Neuronal stem cell (in vitro differentiated cells): ENCODE measurements at regions not wholly inside any gene's neighbourhood (a gene's known extent, or its start where the extent isn't known, plus 50 kb on each side); places are given as distances from the start of the nearest gene placed in this dataset.
"Not testable (repeated sequence)": the region's sequence is repeated elsewhere in the genome, so short reads cannot be mapped to it uniquely, and the experiment has no call there.

Experiments used
- DNase-seq: peaks from one replicate; pipeline ENCODE4 v3.0.0-alpha.2; 2013; ENCODE audit warnings: low spot score
- H2AFZ ChIP-seq: one replicate; pipeline ENCODE4 v1.6.1; 2013; ENCODE audit warnings: mild to moderate bottlenecking, low read length, inconsistent platforms
- H2AK5ac ChIP-seq: 2 replicates; pipeline ENCODE4 v1.6.1; 2013; ENCODE audit warnings: low read depth, mild to moderate bottlenecking, inconsistent platforms, low read length, moderate library complexity, mixed read lengths
- H2BK120ac ChIP-seq: 2 replicates; pipeline ENCODE4 v1.6.1; 2013; ENCODE audit warnings: low read depth, mild to moderate bottlenecking, inconsistent platforms, low read length, moderate library complexity, mixed read lengths
- H2BK12ac ChIP-seq: one replicate; pipeline ENCODE4 v1.6.1; 2013; ENCODE audit warnings: low read length, inconsistent platforms
- H2BK15ac ChIP-seq: 2 replicates; pipeline ENCODE4 v1.6.1; 2013; ENCODE audit warnings: mild to moderate bottlenecking, low read length, inconsistent platforms, mixed read lengths
- H2BK5ac ChIP-seq: one replicate; pipeline ENCODE4 v1.6.1; 2013; ENCODE audit warnings: inconsistent platforms, mild to moderate bottlenecking, low read length, moderate library complexity
- H3K14ac ChIP-seq: one replicate; pipeline ENCODE4 v1.6.1; 2013; ENCODE audit warnings: low read length, inconsistent platforms
- H3K18ac ChIP-seq: 2 replicates; pipeline ENCODE4 v1.6.1; 2013; ENCODE audit warnings: low read length, inconsistent platforms
- H3K23ac ChIP-seq: 2 replicates; pipeline ENCODE4 v1.6.1; 2013; ENCODE audit warnings: low read depth, mild to moderate bottlenecking, mixed read lengths, low read length, inconsistent platforms; ENCODE audit not compliant: poor library complexity
- H3K27ac ChIP-seq: replicated peaks from 3 replicates; pipeline ENCODE4 v1.5.1; 2013; ENCODE audit warnings: low read length, inconsistent platforms
- H3K27me3 ChIP-seq, 3 experiments: 2 replicates each; pipeline ENCODE4 v1.6.1; 2013; ENCODE audit warnings: low read length in 3 of 3, mild to moderate bottlenecking in 2 of 3, inconsistent platforms in 1 of 3, low read depth in 1 of 3, mixed read lengths in 1 of 3, moderate library complexity in 1 of 3; ENCODE audit not compliant: control insufficient read depth in 3 of 3, insufficient read depth in 3 of 3
- H3K36me3 ChIP-seq, 2 donors: replicated peaks in 1 of 2; 2 replicates each; pipeline ENCODE4 v1.6.1; 2013; ENCODE audit warnings: low read length in 2 of 2; ENCODE audit not compliant: control insufficient read depth in 2 of 2, insufficient read depth in 2 of 2
- H3K4ac ChIP-seq: 2 replicates; pipeline ENCODE4 v1.6.1; 2013; ENCODE audit warnings: inconsistent platforms, mild to moderate bottlenecking, low read length, moderate library complexity
- H3K4me1 ChIP-seq, 2 donors: 1 replicate in 1 of 2; 2 replicates in 1 of 2; pipeline ENCODE4 v1.6.1; 2013; ENCODE audit warnings: low read length in 2 of 2, low read depth in 1 of 2; ENCODE audit not compliant: control insufficient read depth in 2 of 2, insufficient read depth in 1 of 2
- H3K4me2 ChIP-seq: one replicate; pipeline ENCODE4 v1.6.1; 2013; ENCODE audit warnings: mild to moderate bottlenecking, low read length, inconsistent platforms; ENCODE audit not compliant: insufficient read depth, poor library complexity, severe bottlenecking
- H3K4me3 ChIP-seq, 2 donors: 2 replicates each; pipeline ENCODE4 v1.5.1; 2013; ENCODE audit warnings: low read length in 2 of 2, mild to moderate bottlenecking in 2 of 2, inconsistent platforms in 1 of 2, moderate library complexity in 1 of 2
- H3K79me1 ChIP-seq: one replicate; pipeline ENCODE4 v1.6.1; 2013; ENCODE audit warnings: low read depth, mild to moderate bottlenecking, inconsistent platforms, low read length, moderate library complexity
- H3K9ac ChIP-seq: one replicate; pipeline ENCODE4 v1.6.1; 2013; ENCODE audit warnings: mild to moderate bottlenecking, low read depth, low read length, inconsistent platforms; ENCODE audit not compliant: poor library complexity
- H3K9me3 ChIP-seq, 2 donors: replicated peaks in 1 of 2; 2 replicates each; pipeline versions ENCODE3 to v1.6.1; 2013; ENCODE audit warnings: low read length in 2 of 2, mild to moderate bottlenecking in 2 of 2, inconsistent platforms in 1 of 2, low read depth in 1 of 2, mixed read lengths in 1 of 2, moderate library complexity in 1 of 2; ENCODE audit not compliant: control insufficient read depth in 2 of 2, insufficient read depth in 1 of 2
- H4K8ac ChIP-seq: one replicate; pipeline ENCODE4 v1.6.1; 2013; ENCODE audit warnings: low read depth, mild to moderate bottlenecking, inconsistent platforms, low read length, moderate library complexity
- H4K91ac ChIP-seq: one replicate; pipeline ENCODE4 v1.6.1; 2013; ENCODE audit warnings: low read length, low read depth, mild to moderate bottlenecking, inconsistent platforms; ENCODE audit not compliant: poor library complexity
- WGBS, 2 donors: extraction: QIAGEN DNeasy Blood & Tissue Kit; methylation state at CpG; one replicate each; pipeline ENCODE4 v1.1.7; 2013; ENCODE audit warnings: missing lambda C conversion rate in 2 of 2, mixed read lengths in 1 of 2; ENCODE audit not compliant: insufficient read length in 2 of 2, insufficient replicate concordance in 1 of 2; ENCODE audit errors: extremely low coverage in 2 of 2; 5-methylcytosine and 5-hydroxymethylcytosine counted together

GRCh38 chr2:88994856-88995255 is 303.4 kb downstream of the RPIA start:
- H2BK15ac ChIP-seq: not testable (repeated sequence)
- no CpG with 5 or more reads among the region's 1 CpG for WGBS, 2 donors

DNA sequence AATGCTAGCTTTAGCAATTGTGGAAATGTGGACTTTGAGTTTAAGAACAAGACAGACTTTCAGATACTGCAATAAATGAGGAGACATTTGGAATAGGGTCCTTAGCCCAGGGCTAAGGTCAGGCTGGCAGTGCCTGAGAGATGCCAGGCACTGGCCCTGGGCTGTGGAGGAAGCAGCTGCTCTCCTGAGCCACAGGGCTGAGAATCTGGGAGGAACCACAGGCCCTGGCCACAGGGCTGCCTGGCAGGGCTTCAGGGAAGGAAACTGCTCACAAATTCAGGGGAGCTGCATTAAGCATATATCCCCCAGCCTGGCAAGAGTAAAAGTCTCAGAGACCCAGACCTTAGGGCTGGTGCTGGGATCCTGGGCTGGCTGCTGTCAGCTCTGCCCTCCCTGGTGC is 305.1 kb downstream of the RPIA start:
- H4K8ac ChIP-seq, H3K18ac ChIP-seq, H2AFZ ChIP-seq, DNase-seq, H2BK120ac ChIP-seq, H3K4me1 ChIP-seq, H2BK12ac ChIP-seq, H4K91ac ChIP-seq, H3K4ac ChIP-seq, H3K36me3 ChIP-seq, H3K27ac ChIP-seq, H3K9ac ChIP-seq, H2BK5ac ChIP-seq, H3K27me3 ChIP-seq, H3K14ac ChIP-seq, H2AK5ac ChIP-seq, H2BK15ac ChIP-seq, H3K9me3 ChIP-seq, H3K4me3 ChIP-seq, H3K4me2 ChIP-seq, H3K23ac ChIP-seq, H3K79me1 ChIP-seq: not testable (repeated sequence)

More at GRCh38 chr2:88994856-88995255, 303.4 kb downstream of the RPIA start:
- DNase-seq, H3K79me1 ChIP-seq, H3K4me2 ChIP-seq, H3K18ac ChIP-seq, H3K9ac ChIP-seq, H2AK5ac ChIP-seq, H3K27me3 ChIP-seq, H3K9me3 ChIP-seq, H3K23ac ChIP-seq, H2BK120ac ChIP-seq, H3K14ac ChIP-seq, H3K4me3 ChIP-seq, H4K8ac ChIP-seq, H3K4me1 ChIP-seq, H3K27ac ChIP-seq, H3K4ac ChIP-seq, H4K91ac ChIP-seq, H2BK5ac ChIP-seq, H2AFZ ChIP-seq, H3K36me3 ChIP-seq, H2BK12ac ChIP-seq: not testable (repeated sequence)

DNA sequence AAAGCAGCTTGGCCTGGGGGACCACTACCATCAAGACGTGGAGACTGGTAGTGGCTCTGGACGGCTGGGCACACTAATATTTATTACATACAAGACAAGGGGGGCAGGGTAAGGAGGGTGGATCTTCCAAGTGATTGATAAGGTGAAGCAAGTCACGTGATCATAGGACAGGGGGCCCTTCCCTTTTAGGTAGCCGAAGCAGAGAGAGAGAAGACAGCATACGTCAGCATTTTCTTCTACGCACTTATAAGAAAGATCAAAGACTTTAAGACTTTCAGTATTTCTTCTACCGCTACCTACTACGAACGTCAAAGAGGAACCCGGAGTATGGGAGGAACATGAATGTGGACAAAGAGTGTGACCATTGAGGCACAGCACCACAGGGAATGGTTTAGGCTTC is 307.9 kb downstream of the RPIA start:
- no CpG with 5 or more reads among the region's 10 CpGs for WGBS, 2 donors
- Histone ChIP-seq H2BK120ac (no peak overlapping the region), H3K14ac (no peak overlapping the region)

GRCh38 chr2:89000235-89000634 is 308.8 kb downstream of the RPIA start:
- Histone ChIP-seq H3K9ac (no peak overlapping the region), H3K4me2 (no peak overlapping the region), H3K9me3 (no peaks in the 10 kb centered on the region), H4K91ac (no peak overlapping the region), H2BK5ac (no peak overlapping the region), H3K27ac (no peak overlapping the region), H2AK5ac (no peak overlapping the region), H2BK12ac (no peak overlapping the region), H3K4me1 (no peaks in the 10 kb centered on the region), H2BK15ac (no peak overlapping the region), H3K27me3 (no peaks in the 10 kb centered on the region), H2BK120ac (no peak overlapping the region), H2AFZ (no peak overlapping the region), H3K4ac (no peak overlapping the region), H4K8ac (no peak overlapping the region), H3K79me1 (no peaks in the 10 kb centered on the region), H3K4me3 (no peak overlapping the region), H3K14ac (no peak overlapping the region), H3K23ac (no peak overlapping the region), H3K18ac (no peak overlapping the region), H3K36me3 (no peaks in the 10 kb centered on the region)
- no CpG with 5 or more reads among the region's 5 CpGs for WGBS, 2 donors
- DNase-seq: no peak

More for the DNA sequence above, 307.9 kb downstream of the RPIA start:
- H3K27me3 ChIP-seq: no peaks in the 10 kb centered on the region
- H2BK15ac ChIP-seq: no peak overlapping the region
- no peaks in the 10 kb centered on the region for H3K9me3 ChIP-seq
- no peak overlapping the region for H2BK5ac ChIP-seq
- no peak for DNase-seq
- H3K36me3 ChIP-seq: no peaks in the 10 kb centered on the region
- no peak overlapping the region for H4K91ac ChIP-seq
- no peak overlapping the region for H3K27ac ChIP-seq
- H2AFZ ChIP-seq: no peak overlapping the region
- no peak overlapping the region for H3K4ac ChIP-seq
- no peak overlapping the region for H2AK5ac ChIP-seq
- H3K4me1 ChIP-seq: no peaks in the 10 kb centered on the region
- H3K23ac ChIP-seq: no peak overlapping the region
- H2BK12ac ChIP-seq: no peak overlapping the region
- H3K79me1 ChIP-seq: no peaks in the 10 kb centered on the region
- no peak overlapping the region for H3K4me3 ChIP-seq
- no peak overlapping the region for H3K18ac ChIP-seq
- H3K4me2 ChIP-seq: no peak overlapping the region
- H3K9ac ChIP-seq: peak overlapping the region; percentile 56
- H4K8ac ChIP-seq: no peak overlapping the region
